ENCODE measurements at regions not wholly inside any gene's neighbourhood (a gene's known extent, or its start where the extent isn't known, plus 50 kb on each side); places are given as distances from the start of the nearest gene placed in this dataset.
"Not testable (repeated sequence)": the region's sequence is repeated elsewhere in the genome, so short reads cannot be mapped to it uniquely, and the experiment has no call there.

DNA sequence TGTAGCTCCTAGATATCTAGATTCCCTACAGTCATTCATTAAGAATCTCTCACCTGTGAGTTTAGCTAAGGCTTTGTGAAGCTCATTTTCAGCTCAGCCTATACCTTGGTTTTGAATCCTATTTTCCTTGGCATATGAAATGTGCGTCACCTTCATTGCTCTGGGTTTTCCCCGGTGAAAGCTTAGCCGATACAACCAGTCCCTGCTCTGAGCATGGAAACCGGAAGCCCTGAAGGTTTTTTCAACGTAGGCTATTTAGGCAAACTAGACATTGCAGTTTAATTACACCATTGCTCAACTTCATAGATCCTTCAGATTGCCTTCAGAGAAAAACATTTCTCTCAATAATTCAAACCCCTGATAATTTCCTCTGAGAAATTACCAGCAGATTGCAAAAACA, 206.8 kb upstream of the TPRG1 start:
- in situ Hi-C loops (cut with MboI; ENCODE audit: low sequenced_read_pairs) = no loop called here

GRCh38 chr3:188972310-188972709, 199.5 kb upstream of the TPRG1 start:
- in situ Hi-C loops (cut with MboI; ENCODE audit: low sequenced_read_pairs) = no loop called here

- in situ Hi-C loops (cut with MboI; ENCODE audit: low sequenced_read_pairs) = no loop called here
Observed at GRCh38 chr3:188974856-188975599, 196.7 kb upstream of the TPRG1 start.

DNA sequence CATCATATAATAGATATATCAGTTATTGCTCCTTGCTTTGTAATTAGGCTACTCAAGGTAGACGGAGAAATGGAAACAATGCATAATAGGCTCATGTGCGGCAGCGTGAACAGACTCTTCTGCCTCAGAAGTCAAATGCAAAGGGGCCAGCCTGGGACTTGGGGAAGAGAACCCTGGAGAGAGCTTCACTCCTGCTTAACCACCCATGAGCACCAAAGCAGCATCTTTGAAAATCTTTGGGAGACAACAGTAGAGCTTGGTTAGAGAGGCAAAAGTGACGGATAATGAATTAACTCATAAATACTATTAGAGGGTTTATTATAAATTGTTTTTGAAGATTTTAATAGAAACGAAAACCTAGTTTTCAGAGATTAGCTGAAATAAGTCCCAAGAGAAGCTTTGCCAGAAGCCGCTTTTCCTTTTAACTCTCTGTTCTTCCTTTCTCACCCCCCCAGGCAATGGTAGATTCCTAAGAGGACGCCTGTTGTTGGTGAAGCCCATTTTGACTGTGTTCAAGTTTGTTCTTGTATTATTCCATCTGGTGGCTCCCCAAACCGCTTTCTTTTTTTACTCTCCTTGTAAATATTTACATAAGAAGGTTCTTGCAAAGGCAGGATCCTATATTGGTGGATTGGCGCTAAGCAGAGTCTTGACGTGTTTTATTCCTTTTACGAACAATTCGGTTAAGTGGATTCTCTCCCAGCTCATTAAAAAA, 196.0 kb upstream of the TPRG1 start:
- in situ Hi-C loops (cut with MboI; ENCODE audit: low sequenced_read_pairs) = no loop called here

- in situ Hi-C loops (cut with MboI; ENCODE audit: low sequenced_read_pairs) = no loop called here
Observed at GRCh38 chr3:188976407-188976806, 195.4 kb upstream of the TPRG1 start.

GRCh38 chr3:188978421-188979171, 193.2 kb upstream of the TPRG1 start:
- in situ Hi-C loops (cut with MboI; ENCODE audit: low sequenced_read_pairs) = no loop called here

GRCh38 chr3:188979248-188979647, 192.5 kb upstream of the TPRG1 start:
- in situ Hi-C loops (cut with MboI; ENCODE audit: low sequenced_read_pairs) = no loop called here

- in situ Hi-C loops (cut with MboI; ENCODE audit: low sequenced_read_pairs) = no loop called here
Observed at GRCh38 chr3:188979669-188980310, 192.0 kb upstream of the TPRG1 start.

DNA sequence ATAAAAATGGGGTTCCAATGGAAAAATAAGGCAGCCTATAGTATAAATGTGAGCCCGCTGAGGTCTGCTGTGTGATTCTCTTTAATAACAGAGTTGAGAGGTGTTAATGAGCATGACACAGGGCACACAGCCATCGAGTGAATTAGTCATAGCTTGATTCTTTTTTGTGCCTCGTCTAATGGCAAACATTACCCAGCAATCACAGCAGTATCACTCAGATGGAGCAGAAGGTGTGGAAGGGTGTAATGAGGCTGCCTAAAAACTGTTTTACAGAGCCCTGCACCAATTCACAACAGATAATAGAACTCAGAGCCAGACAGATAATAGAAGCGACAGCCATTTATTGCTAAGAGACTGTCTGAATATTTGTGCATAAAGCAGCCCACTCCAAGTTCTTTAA, 178.6 kb upstream of the TPRG1 start:
- in situ Hi-C loops (cut with MboI; ENCODE audit: low sequenced_read_pairs) = no loop called here

- in situ Hi-C loops (cut with MboI; ENCODE audit: low sequenced_read_pairs) = no loop called here
Observed at GRCh38 chr3:189001559-189001958, 170.2 kb upstream of the TPRG1 start.

- in situ Hi-C loops (cut with MboI; ENCODE audit: low sequenced_read_pairs) = no loop called here
Observed at GRCh38 chr3:189003410-189003809, 168.4 kb upstream of the TPRG1 start.

GRCh38 chr3:189013224-189013888, 158.4 kb upstream of the TPRG1 start:
- in situ Hi-C loops (cut with MboI; ENCODE audit: low sequenced_read_pairs) = no loop called here

DNA sequence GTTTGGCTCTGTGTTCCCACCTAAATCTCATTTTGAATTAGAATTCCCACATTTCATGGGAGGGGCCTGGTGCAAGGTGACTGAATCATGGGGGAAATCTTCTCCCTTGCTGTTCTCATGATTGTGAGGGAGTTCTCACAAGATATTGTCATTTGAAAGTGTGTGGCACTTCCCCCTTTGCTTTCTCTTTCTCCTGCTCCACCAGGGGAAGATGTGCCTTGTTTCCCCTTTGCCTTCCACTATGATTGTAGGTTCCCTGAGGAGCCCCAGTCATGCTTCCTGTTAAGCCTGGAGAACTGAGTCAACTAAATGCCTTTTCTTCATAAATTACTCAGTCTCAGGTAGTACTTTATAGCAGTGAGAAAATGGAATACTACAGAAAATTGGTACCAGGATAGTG, 157.2 kb upstream of the TPRG1 start:
- in situ Hi-C loops (cut with MboI; ENCODE audit: low sequenced_read_pairs) = no loop called here

- in situ Hi-C loops (cut with MboI; ENCODE audit: low sequenced_read_pairs) = not testable (repeated sequence)
Observed at GRCh38 chr3:189022576-189023466, 148.9 kb upstream of the TPRG1 start.

- in situ Hi-C loops (cut with MboI; ENCODE audit: low sequenced_read_pairs) = no loop called here
Observed at GRCh38 chr3:189025866-189026265, 145.9 kb upstream of the TPRG1 start.

DNA sequence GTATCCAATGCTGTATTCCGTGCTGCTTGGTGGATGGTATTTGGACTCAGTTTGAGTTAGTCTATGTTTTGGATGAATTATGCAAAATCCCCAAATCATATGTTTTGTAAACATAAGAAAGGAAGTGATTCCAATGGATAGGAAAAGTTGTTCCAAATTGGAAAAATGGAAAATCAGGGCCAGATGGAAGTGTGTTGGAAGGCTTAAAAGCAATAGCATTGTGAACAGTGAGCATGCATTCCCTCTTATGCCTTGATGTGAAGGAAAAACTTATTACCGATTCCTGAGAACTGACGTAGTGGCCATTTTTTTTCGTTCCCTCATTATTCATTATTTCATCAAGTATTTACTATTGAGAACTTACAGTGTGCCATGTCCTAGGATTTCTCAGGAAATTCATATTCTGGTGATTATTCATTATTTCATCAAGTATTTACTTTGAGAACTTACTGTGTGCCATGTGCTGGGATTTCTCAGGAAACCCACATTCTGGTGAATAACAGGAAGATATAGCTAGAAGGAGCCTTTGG, 144.1 kb upstream of the TPRG1 start:
- in situ Hi-C loops (cut with MboI; ENCODE audit: low sequenced_read_pairs) = no loop called here

GRCh38 chr3:189038773-189039745, 132.7 kb upstream of the TPRG1 start:
- in situ Hi-C loops (cut with MboI; ENCODE audit: low sequenced_read_pairs) = no loop called here

- in situ Hi-C loops (cut with MboI; ENCODE audit: low sequenced_read_pairs) = no loop called here
Observed at GRCh38 chr3:189040656-189041335, 131.0 kb upstream of the TPRG1 start.

Measured in HL-60/S4 treated with retinoic acid at 250 ng/mL for 4 days and 3 days (cell line).